GM12864 (cell line): ENCODE measurements at regions not wholly inside any gene's neighbourhood (a gene's known extent, or its start where the extent isn't known, plus 50 kb on each side); places are given as distances from the start of the nearest gene placed in this dataset.
"Not testable (repeated sequence)": the region's sequence is repeated elsewhere in the genome, so short reads cannot be mapped to it uniquely, and the experiment has no call there.

Source experiments
- DNase-seq: peaks from one replicate; pipeline ENCODE4 v3.0.0-alpha.2; 2011; ENCODE audit warnings: low read depth
- H3K4me3 ChIP-seq: 2 replicates; pipeline ENCODE4 v1.5.1; 2011; ENCODE audit warnings: mild to moderate bottlenecking, low read depth, low read length, control low read depth
- CTCF ChIP-seq: IDR thresholded peaks from 2 replicates; pipeline ENCODE4 v1.5.1; 2011; ENCODE audit warnings: low read depth, mild to moderate bottlenecking, moderate library complexity, low read length, control low read depth, inconsistent platforms; ENCODE audit errors: missing control alignments

GRCh38 chr6:15014958-15015357 is 230.9 kb upstream of the JARID2 start:
- TF ChIP-seq CTCF: no peak
- no peak overlapping the region for H3K4me3 ChIP-seq
- no peak for DNase-seq

- no peak for TF ChIP-seq CTCF
- no peak for DNase-seq
- no peak overlapping the region for H3K4me3 ChIP-seq
These were observed 229.1 kb upstream of the JARID2 start for GRCh38 chr6:15016813-15017212.

GRCh38 chr6:15017261-15017660 is 228.6 kb upstream of the JARID2 start:
- no peak for DNase-seq
- TF ChIP-seq CTCF: no peak
- no peak overlapping the region for H3K4me3 ChIP-seq

- no peak overlapping the region for H3K4me3 ChIP-seq
- TF ChIP-seq CTCF: no peak
- DNase-seq: no peak
These were observed 228.1 kb upstream of the JARID2 start for GRCh38 chr6:15017803-15018202.

- TF ChIP-seq CTCF: no peak
- no peak for DNase-seq
These were observed 225.6 kb upstream of the JARID2 start for GRCh38 chr6:15020119-15020770.

GRCh38 chr6:15021074-15021473 is 224.8 kb upstream of the JARID2 start:
- H3K4me3 ChIP-seq: no peak overlapping the region
- no peak for TF ChIP-seq CTCF
- no peak for DNase-seq

More at GRCh38 chr6:15020119-15020770, 225.6 kb upstream of the JARID2 start:
- no peak overlapping the region for H3K4me3 ChIP-seq

GRCh38 chr6:15023018-15023417 is 222.9 kb upstream of the JARID2 start:
- H3K4me3 ChIP-seq, DNase-seq: not testable (repeated sequence)
